ENCODE measurements at regions not wholly inside any gene's neighbourhood (a gene's known extent, or its start where the extent isn't known, plus 50 kb on each side); places are given as distances from the start of the nearest gene placed in this dataset.

GRCh38 chr12:76135456-76135855, 51.0 kb upstream of the NAP1L1 start:
- no peaks in the 10 kb centered on the region for H3K9me3 Mint-ChIP-seq

More at GRCh38 chr12:76135456-76135855, 51.0 kb upstream of the NAP1L1 start:
- Mint-ChIP-seq H3K4me1 (no peaks in the 10 kb centered on the region), H3K4me3 (no peak overlapping the region), H3K36me3 (no peaks in the 10 kb centered on the region), H3K27ac (no peak overlapping the region), H3K27me3 (peaks cover 3% of the 10 kb centered on the region)
- POLR2A ChIA-PET, result interaction anchor here (0.6 kb wide), 1 partner anchor 39 kb away, joined by 5 read pairs; no protein-coding TSS in a partner anchor
- ATAC-seq (ENCODE audit: low read depth), result no peak
- DNase-seq, result no peak
